ENCODE measurements at regions not wholly inside any gene's neighbourhood (a gene's known extent, or its start where the extent isn't known, plus 50 kb on each side); places are given as distances from the start of the nearest gene placed in this dataset.

DNA sequence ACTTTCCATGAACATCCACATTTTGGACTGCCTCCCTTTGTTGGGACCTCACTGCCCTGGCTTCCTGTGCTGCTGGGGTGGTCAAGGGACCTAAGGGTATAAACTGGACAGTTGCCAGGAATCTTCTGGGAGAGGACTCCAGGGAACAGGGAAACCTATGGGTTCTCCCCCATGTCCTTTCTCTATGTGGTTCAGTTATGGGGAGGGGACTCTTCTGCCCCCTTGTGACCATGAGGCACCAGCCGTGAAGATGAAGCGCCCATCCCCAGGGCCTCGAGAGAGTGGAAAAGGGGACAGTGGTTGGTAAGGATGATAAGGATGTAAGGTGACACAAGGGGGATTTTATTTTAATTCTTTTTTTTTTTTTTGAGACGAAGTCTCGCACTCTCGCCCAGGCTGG, 177.0 kb upstream of the TMEM132C start:
- TF ChIP-seq NR2C2 (CRISPR knock-in tag; IDR thresholded peaks at IDR 0.05): no peak
- TF ChIP-seq, protein P1, sequence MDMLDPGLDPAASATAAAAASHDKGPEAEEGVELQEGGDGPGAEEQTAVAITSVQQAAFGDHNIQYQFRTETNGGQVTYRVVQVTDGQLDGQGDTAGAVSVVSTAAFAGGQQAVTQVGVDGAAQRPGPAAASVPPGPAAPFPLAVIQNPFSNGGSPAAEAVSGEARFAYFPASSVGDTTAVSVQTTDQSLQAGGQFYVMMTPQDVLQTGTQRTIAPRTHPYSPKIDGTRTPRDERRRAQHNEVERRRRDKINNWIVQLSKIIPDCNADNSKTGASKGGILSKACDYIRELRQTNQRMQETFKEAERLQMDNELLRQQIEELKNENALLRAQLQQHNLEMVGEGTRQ (CRISPR knock-in tag; IDR thresholded peaks at IDR 0.05): no peak
